ENCODE measurements at regions not wholly inside any gene's neighbourhood (a gene's known extent, or its start where the extent isn't known, plus 50 kb on each side); places are given as distances from the start of the nearest gene placed in this dataset.

GRCh38 chr5:115393239-115393638 is 96.8 kb upstream of the CCDC112 start:
- TF ChIP-seq BHLHE40 (IDR thresholded peaks at IDR 0.05; ENCODE audit: borderline replicate concordance) (no peak), FOXA1 (IDR thresholded peaks at IDR 0.05) (no peak), ZNF384 (IDR thresholded peaks at IDR 0.05) (no peak), FOXM1 (IDR thresholded peaks at IDR 0.05; ENCODE audit: borderline replicate concordance) (no peak), LEF1 (IDR thresholded peaks at IDR 0.05; ENCODE audit: borderline replicate concordance) (no peak), HDGF (IDR thresholded peaks at IDR 0.05; ENCODE audit: borderline replicate concordance) (no peak), ARNT (IDR thresholded peaks at IDR 0.05) (no peak), FOXK2 (IDR thresholded peaks at IDR 0.05) (no peak), ELF4 (IDR thresholded peaks at IDR 0.05) (no peak)

All from HEK293T (cell line).